GM21526 (cell line): ENCODE measurements at regions not wholly inside any gene's neighbourhood (a gene's known extent, or its start where the extent isn't known, plus 50 kb on each side); places are given as distances from the start of the nearest gene placed in this dataset.

Experiments used
- ATAC-seq: cut with Tn5 transposase; IDR thresholded peaks from one replicate; pipeline ENCODE4 v1.9.1; 2021; ENCODE audit warnings: moderate library complexity; ENCODE audit not compliant: unreplicated experiment, low FRiP score

DNA sequence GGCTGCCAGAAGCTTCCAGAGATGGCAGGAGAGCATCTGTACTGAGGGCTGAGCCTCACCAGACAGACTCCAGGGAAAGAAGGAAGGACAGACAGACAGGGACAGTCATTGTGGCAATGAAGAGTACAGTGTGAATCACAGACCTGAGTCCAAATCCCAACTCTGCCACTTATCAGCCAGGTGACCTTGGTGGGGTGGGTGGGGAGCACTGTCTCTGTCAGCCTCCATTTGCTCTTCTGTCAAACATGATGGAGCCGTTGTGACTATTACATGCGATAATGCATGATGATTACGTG lies 85.9 kb upstream of the FSTL4 start:
- no peak for ATAC-seq

DNA sequence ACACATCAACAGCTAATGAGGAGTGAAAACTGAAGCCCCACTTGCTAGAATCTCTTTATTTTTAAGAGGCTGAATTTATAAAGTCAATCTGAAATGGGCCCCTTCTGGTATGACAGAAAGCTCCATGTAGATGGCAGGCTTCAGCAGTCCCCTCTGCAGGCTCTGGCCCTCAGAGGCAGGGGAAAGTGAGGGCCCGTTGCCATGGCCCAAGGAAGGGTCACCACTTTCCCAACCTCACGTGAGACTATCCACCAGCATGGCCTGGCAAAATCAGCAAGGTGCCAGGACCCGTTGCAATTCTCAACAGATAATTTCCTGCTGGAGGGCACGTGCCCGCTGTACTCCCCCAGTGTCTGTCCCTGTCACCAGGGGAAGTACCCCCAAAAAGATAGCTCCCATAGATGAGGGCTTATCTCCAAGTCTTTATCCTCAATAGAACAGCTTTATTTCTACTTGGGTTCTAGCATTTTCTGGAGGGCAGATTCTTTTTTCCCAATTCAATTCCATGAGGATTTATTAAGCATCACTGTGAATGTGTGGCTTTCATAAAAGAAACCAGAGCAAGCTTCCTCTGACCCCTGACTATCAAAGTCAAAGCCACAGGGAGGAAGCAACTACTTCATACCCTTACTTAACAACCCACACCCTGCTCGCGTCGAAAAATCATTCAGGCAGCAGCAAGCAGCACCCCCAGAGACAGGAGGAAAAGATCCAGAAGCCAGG lies 85.4 kb upstream of the FSTL4 start:
- ATAC-seq: no peak

- ATAC-seq: no peak
These were observed 84.6 kb upstream of the FSTL4 start for GRCh38 chr5:133696782-133697507.

GRCh38 chr5:133696006-133696584 lies 83.8 kb upstream of the FSTL4 start:
- ATAC-seq: no peak

- no peak for ATAC-seq
These were observed 82.0 kb upstream of the FSTL4 start for GRCh38 chr5:133694181-133694831.

DNA sequence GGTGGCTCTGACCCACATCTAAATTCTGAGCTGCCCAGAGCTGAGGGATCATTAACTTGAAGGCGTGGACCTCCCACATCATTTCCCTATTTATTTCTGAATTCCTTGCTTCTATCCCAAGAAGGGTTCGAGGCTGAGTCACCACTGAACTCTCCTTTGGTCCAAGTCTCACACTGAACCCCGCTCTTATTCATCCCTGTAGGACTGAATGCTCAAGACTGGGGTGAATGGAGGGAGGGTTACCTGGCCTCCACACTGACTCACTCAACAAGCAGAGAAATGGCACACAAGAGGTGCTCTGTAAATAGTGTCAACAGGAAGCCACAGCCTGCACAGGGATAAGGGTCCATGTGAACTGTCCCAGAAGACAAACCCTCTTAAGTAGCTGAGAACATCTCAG lies 79.1 kb upstream of the FSTL4 start:
- no peak for ATAC-seq

- ATAC-seq: no peak
These were observed 78.4 kb upstream of the FSTL4 start for GRCh38 chr5:133690746-133691145.

- ATAC-seq: no peak
These were observed 76.0 kb upstream of the FSTL4 start for GRCh38 chr5:133688391-133688790.

DNA sequence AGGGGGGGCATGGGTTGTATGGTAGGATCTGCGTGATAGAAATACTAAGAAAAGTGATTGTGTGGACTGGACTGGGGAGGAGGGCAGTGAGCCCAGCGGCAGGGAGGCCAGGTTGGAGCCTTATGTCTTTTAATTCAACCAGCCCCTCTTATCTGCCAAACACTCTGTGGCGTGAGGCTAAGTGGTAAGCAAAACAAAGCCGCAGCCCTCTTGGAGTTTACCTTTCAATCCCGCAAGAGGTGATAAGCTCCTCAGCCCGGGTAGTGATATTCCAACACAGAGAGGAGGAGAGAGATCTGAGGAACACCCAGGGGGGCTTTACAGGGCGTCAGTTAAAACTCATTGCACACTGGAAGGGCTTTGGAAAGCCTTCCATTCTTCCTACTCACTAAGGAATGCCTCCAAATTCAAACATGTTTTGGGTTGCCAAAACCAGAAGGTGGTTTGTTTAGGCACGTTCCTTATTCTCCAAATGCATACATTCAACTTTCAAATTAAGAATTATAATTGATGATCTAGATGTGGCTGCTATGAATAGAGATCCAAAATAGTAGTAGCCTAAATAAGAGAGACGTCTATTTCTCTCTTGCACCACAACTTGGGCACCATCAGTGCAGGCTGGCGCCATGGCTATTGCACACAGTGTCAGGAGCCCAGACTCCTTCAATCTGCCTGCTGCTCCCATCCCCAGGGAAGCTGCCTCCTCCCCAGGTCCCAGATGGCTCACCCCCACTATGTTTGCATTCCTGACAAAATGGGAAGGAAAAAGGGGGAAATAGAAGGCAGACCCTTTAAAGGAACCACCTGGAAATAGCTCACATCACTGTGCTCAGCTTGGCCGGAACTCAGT lies 75.1 kb upstream of the FSTL4 start:
- no peak for ATAC-seq

GRCh38 chr5:133686566-133686965 lies 74.2 kb upstream of the FSTL4 start:
- no peak for ATAC-seq

DNA sequence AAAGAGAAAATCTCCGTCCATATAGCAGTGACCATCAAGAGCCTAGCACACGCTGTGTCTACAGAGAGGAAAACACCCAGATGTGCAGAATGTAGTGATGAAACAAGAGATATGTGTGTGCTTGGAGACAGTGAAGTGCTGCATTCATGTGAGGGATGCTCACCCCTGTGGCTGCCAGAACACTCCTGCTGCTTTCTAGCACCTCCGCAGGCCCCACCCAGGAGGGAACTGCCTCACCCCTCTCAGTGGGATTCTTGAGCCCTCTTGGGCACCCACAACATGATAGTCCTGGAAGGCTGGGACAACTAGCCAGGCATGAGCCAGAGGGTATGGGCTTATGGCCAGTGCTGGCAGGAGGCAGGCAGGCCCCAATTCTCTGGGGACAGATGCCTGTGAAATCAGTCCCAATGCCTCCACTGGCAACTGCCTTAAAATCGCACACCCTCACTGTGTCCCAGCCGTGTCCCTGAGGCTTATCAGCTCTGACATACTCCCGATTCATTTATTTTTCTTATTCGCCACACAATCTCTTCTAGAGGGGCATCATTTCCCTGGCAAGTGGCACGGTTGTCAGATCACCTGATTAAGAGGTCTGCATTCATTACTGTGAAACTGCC lies 73.2 kb upstream of the FSTL4 start:
- ATAC-seq: no peak

- no peak for ATAC-seq
These were observed 71.6 kb upstream of the FSTL4 start for GRCh38 chr5:133683646-133684596.

DNA sequence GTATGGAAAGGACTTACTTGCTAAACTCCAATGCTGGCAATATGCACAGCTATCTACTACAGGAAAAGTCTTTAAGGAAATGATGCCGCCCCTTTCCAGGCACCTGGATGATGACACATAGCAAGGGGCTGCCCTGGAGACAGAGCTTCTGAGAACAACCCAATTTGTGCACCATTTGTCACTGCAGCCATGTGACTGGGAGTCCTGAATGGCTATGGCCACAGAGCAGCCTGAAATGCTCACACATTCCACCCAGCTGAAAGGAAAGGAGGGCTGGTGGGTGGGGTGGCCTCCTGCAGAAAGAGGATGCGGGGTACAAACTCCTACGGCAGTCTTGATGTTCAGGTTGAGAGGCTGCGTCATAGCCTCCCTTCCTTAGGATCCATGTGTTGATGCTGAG lies 70.1 kb upstream of the FSTL4 start:
- no peak for ATAC-seq

DNA sequence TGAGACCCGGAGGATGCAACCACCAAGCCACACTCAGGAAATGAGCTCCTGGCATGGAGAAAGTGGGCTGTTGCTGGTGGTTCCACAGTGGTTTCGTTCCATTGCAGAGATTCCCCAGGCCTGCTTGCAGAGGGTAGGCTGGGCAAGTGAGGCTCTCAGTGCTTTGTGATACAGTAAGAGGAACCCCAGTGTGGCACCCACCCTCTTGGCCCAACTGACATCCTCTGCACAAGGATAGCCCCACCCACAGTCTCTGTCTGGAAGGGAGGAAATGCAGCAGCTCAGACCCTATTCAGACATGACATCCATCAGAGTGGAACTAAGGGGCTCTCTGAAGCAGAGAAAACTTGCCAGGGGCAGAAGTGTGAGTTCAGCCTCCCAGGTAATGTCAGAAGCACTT lies 69.6 kb upstream of the FSTL4 start:
- no peak for ATAC-seq

DNA sequence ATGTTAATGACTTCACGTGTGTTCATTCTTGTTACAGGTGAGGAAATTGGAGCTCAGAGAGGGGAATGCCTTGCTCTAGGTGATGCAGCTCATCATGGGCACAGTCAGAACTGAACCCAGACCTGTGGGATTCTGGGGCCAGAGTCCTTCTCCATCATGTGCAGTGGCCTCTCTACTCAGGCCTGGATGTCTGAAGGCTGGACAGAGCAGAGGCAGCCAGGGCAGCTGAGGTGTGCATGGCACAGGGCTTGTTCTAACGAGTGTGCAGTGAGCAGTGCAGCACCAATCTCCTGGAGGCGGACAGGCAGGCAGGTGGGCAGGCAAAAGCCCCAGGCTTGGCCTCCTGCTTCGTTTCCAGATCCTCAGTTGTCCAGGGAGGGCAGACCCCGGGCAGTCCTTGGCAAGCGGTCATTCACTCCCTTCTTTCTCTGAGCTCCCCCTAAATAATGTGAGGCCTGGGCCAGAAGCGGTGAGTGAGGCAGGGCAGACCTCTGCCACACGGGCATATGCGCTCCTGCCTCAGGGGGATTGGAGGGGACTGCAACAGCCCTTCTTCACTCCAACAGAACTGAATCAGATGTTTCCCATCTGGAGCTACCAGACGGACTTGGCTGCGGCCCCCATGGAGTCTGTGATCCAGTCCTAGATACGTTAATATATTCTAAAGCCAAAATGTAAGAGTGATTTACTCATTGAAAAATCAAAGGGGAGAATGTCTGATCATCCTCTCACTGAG lies 68.7 kb upstream of the FSTL4 start:
- no peak for ATAC-seq

GRCh38 chr5:133679534-133679933 lies 67.2 kb upstream of the FSTL4 start:
- no peak for ATAC-seq

DNA sequence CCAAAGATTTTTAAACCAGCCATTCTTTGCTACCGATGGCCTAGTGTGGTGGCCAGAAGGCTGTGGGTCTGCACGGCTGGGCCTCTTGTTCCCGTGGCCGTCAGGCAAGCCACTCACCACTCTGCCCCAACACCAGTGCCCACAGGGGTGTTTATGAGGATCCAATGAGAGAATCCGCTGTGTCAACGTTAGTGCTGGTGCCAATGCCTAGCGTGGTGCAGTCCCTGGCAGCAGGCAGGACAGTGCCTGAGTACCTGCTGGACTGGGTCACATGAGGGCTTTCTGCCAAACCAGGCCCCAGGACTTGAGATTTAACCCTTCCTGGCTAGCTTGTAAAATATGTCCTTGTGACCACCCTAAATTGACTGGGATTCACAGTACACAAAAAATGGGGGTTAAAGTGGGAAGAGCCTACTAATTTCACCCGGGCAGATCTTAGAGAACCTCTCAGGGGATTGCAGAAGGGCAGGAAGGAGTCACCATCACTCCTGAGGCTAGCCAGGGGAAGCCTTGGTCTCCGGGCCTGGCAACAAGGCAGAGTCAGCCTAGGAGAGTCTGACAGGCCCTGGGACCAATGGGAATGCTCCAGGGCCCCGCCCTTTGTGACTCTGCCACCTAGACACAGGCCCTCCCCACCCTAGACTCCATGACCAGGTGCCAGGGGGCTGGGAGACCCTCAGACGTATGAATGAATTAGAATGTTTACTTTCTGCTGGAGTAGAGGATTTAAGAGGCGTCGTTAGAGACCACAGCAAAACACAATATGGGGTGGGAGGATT lies 63.2 kb upstream of the FSTL4 start:
- no peak for ATAC-seq

GRCh38 chr5:133670336-133670735 lies 58.0 kb upstream of the FSTL4 start:
- ATAC-seq: no peak
